MG63 (cell line): ENCODE measurements at regions not wholly inside any gene's neighbourhood (a gene's known extent, or its start where the extent isn't known, plus 50 kb on each side); places are given as distances from the start of the nearest gene placed in this dataset.

Source experiments
- DNase-seq: peaks from one replicate; pipeline ENCODE4 v3.0.0-alpha.2; 2020
- H3K27me3 ChIP-seq: fragments of 250-450 bp; sonication (Bioruptor Pico); 2 replicates; pipeline ENCODE4 v1.5.1; 2020; ENCODE audit warnings: mild to moderate bottlenecking, moderate library complexity
- H3K36me3 ChIP-seq: fragments of 250-450 bp; sonication (Bioruptor Pico); 2 replicates; pipeline ENCODE4 v1.5.1; 2020; ENCODE audit warnings: mild to moderate bottlenecking, moderate library complexity
- H3K4me3 ChIP-seq: fragments of 250-450 bp; sonication (Bioruptor Pico); 2 replicates; pipeline ENCODE4 v1.5.1; 2020; ENCODE audit warnings: mild to moderate bottlenecking, moderate library complexity
- H3K9me3 ChIP-seq: fragments of 250-450 bp; sonication (Bioruptor Pico); 2 replicates; pipeline ENCODE4 v1.5.1; 2020; ENCODE audit warnings: mild to moderate bottlenecking, moderate library complexity

- H3K4me3 ChIP-seq, result no peak overlapping the region
- H3K27me3 ChIP-seq, result no peaks in the 10 kb centered on the region
- H3K36me3 ChIP-seq, result no peaks in the 10 kb centered on the region
- no peak for DNase-seq
- H3K9me3 ChIP-seq, result no peaks in the 10 kb centered on the region
These were observed 694.6 kb downstream of the EPHA4 start for GRCh38 chr2:220877491-220877890.

DNA sequence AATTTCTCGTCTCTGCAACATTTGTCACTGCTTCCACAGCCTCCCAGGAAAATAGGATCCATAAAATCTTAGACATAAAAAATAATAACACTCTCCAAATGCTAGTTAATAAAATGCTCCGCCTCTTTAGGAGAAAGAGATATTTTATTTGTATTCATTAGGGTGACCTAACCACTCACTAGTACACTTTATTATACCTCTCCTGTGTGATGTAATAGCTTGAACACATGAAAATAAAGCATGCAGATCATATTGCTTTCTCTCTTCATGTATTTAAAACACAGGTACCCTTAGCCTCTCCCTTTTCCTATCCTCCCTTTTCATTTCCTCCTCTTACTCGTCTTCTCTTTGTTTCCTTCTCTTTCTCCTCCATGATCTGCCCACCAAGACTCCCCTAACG is 694.2 kb downstream of the EPHA4 start:
- Histone ChIP-seq H3K27me3 (no peaks in the 10 kb centered on the region), H3K4me3 (no peak overlapping the region), H3K36me3 (no peaks in the 10 kb centered on the region), H3K9me3 (no peaks in the 10 kb centered on the region)
- no peak for DNase-seq

DNA sequence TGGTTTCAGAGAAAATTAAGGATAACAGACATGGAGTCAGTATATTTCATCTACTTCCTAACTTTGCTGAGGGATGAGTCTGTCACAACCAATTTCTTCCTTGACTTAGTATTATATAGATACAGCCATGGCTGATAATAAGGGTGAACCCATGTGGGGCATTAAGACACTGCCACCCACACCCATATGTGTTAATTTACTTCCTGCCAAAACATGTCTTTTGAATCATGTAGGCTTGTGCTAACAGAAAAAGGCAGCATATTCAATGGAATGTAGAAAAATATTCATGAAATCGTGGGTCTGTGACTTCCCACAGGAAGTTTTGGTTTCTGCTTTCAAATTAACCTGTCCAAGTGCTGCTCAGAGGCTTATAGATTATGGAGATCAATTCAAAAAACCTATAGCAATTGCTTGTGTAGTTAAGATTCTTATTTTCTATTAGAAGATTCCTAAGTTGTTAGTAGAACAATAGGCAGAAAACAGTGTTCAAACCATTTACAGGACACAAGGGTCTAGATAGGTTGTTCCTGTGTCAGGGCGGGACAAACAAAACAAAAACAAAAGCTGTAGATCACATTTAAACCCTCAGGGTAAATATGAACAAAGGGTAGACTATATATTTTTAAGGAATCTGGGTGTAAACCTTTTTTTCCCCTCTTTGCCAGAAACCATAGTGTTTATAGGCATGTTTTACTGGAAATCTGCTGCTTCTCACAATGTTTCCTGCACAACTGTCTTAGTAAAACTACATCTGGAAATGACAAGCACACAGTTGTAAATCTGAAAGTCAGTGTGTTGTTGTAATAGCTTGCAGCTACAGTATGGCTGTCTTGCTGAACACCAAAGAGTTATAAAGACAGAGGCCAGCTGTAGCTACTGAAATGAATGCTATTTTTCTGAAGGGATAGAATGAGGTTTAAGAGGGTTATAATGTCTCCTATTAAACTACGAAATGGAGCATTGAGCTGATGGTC is 691.2 kb downstream of the EPHA4 start:
- Histone ChIP-seq H3K27me3 (no peaks in the 10 kb centered on the region), H3K4me3 (no peak overlapping the region), H3K9me3 (no peaks in the 10 kb centered on the region), H3K36me3 (no peaks in the 10 kb centered on the region)
- no peak for DNase-seq

DNA sequence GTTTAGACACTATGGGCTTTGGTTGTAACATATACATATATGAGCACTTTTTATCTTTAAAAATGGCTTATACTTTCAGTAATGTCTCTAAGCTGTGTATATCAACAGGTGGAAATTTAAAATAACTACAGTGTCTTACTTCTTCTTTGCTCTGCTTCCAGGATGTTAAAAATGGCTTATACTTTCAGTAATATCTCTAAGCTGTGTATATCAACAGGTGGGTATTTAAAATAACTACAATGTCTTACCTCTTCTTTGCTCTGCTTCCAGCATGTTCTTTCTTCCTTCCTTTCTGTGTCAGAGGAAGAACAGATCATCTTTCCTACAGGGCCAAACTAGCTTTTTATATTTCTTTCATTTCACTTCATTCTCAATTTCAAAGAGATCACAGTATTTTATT is 689.6 kb downstream of the EPHA4 start:
- no peak for DNase-seq
- Histone ChIP-seq H3K4me3 (no peak overlapping the region), H3K27me3 (no peaks in the 10 kb centered on the region), H3K36me3 (no peaks in the 10 kb centered on the region), H3K9me3 (no peaks in the 10 kb centered on the region; the same call in 1 of the 2 replicates)

- Histone ChIP-seq H3K27me3 (no peaks in the 10 kb centered on the region), H3K4me3 (no peak overlapping the region), H3K9me3 (peaks cover 2% of the 10 kb centered on the region; the same call in 1 of the 2 replicates), H3K36me3 (no peaks in the 10 kb centered on the region)
- DNase-seq, result no peak
These were observed 686.5 kb downstream of the EPHA4 start for GRCh38 chr2:220885593-220885992.

GRCh38 chr2:220887271-220887870 is 684.7 kb downstream of the EPHA4 start:
- Histone ChIP-seq H3K4me3 (no peak overlapping the region), H3K9me3 (peaks cover 2% of the 10 kb centered on the region; the same call in 1 of the 2 replicates), H3K36me3 (no peaks in the 10 kb centered on the region), H3K27me3 (no peaks in the 10 kb centered on the region)
- no peak for DNase-seq

GRCh38 chr2:220887876-220888275 is 684.2 kb downstream of the EPHA4 start:
- no peak for DNase-seq
- Histone ChIP-seq H3K9me3 (peaks cover 2% of the 10 kb centered on the region; the same call in 1 of the 2 replicates), H3K27me3 (no peaks in the 10 kb centered on the region), H3K36me3 (no peaks in the 10 kb centered on the region), H3K4me3 (no peak overlapping the region)

- Histone ChIP-seq H3K27me3 (no peaks in the 10 kb centered on the region), H3K9me3 (peaks cover 2% of the 10 kb centered on the region; the same call in 1 of the 2 replicates), H3K36me3 (no peaks in the 10 kb centered on the region), H3K4me3 (no peak overlapping the region)
- DNase-seq, result no peak
These were observed 681.2 kb downstream of the EPHA4 start for GRCh38 chr2:220890931-220891330.

GRCh38 chr2:220891405-220891804 is 680.7 kb downstream of the EPHA4 start:
- peaks cover 2% of the 10 kb centered on the region; the same call in 1 of the 2 replicates for H3K9me3 ChIP-seq
- H3K4me3 ChIP-seq, result no peak overlapping the region
- no peaks in the 10 kb centered on the region for H3K27me3 ChIP-seq
- DNase-seq, result peak; percentile 82
- H3K36me3 ChIP-seq, result no peaks in the 10 kb centered on the region

GRCh38 chr2:220892018-220892634 is 680.0 kb downstream of the EPHA4 start:
- 0 out of 2 replicates have a peak, but pooled peaks cover 2% of the 10 kb centered on the region for H3K9me3 ChIP-seq
- no peak overlapping the region for H3K4me3 ChIP-seq
- H3K27me3 ChIP-seq, result no peaks in the 10 kb centered on the region
- DNase-seq, result peak; percentile 62
- no peaks in the 10 kb centered on the region for H3K36me3 ChIP-seq

- H3K4me3 ChIP-seq, result no peak overlapping the region
- no peaks in the 10 kb centered on the region for H3K27me3 ChIP-seq
- no peak for DNase-seq
- H3K36me3 ChIP-seq, result no peaks in the 10 kb centered on the region
- 0 out of 2 replicates have a peak, but pooled peaks cover 2% of the 10 kb centered on the region for H3K9me3 ChIP-seq
These were observed 678.7 kb downstream of the EPHA4 start for GRCh38 chr2:220893411-220893810.

DNA sequence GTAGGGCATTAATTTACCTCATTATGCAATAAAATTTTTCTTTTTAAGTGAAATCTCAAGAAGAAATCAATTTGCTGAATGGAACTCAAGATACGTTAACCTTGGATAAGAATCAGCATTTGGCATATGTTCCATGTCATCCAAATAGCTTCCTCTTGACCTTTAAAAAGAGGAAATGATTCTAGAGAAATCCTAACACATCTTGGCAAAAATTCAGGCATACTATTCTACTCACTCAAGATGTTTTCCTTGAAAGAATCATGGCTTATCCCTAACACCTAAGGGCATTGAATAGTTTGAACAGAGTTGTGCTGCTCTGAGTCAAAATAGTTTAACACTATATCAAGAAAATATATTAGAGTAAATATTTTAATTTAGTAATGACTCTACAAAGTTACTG is 678.0 kb downstream of the EPHA4 start:
- DNase-seq, result no peak
- no peak overlapping the region for H3K4me3 ChIP-seq
- H3K36me3 ChIP-seq, result no peaks in the 10 kb centered on the region
- 0 out of 2 replicates have a peak, but pooled peaks cover 2% of the 10 kb centered on the region for H3K9me3 ChIP-seq
- no peaks in the 10 kb centered on the region for H3K27me3 ChIP-seq

DNA sequence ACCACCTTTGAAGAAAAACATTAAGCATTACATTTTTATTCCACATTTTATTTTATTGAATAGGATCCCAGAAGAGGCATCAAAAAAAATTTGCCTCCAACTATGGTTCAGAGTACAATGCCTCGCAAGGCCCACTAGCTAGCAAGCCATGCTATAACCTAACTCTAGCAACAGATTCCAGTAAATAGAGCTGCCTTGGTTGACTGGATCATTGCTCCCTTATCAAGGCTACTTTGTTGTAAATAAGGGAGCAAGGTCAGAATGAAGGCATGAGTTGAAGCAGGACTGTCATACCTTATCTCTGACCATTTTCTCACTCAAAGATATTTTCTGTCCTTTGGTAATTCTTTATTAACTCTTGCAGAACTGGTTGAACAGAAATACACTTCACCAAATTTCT is 672.6 kb downstream of the EPHA4 start:
- no peak for DNase-seq
- H3K36me3 ChIP-seq, result no peaks in the 10 kb centered on the region
- H3K9me3 ChIP-seq, result no peaks in the 10 kb centered on the region

DNA sequence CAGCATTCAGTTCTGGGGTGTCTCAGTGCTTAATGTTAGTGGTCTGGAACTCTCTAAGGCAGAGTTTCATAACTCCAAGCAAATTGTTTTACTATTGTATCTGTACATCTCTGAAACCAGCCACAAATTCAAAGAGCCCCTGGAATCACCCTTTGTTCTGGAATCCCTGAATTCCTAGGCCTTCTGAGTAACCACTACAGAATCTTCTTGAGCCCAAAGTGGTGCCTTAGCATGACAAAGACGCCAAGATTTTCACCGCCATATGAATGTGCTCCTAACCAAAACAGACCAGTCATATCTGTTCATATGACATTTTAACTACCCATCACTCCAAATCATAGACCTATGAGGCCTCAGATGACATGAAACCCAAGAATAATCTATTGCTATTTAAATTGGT is 668.1 kb downstream of the EPHA4 start:
- Histone ChIP-seq H3K4me3 (no peak overlapping the region), H3K9me3 (no peaks in the 10 kb centered on the region), H3K27me3 (no peaks in the 10 kb centered on the region), H3K36me3 (no peaks in the 10 kb centered on the region)
- no peak for DNase-seq

More for the DNA sequence above, 672.6 kb downstream of the EPHA4 start:
- no peak overlapping the region for H3K4me3 ChIP-seq
- H3K27me3 ChIP-seq, result no peaks in the 10 kb centered on the region

- H3K4me3 ChIP-seq, result no peak overlapping the region
- H3K27me3 ChIP-seq, result no peaks in the 10 kb centered on the region
- no peaks in the 10 kb centered on the region for H3K36me3 ChIP-seq
- H3K9me3 ChIP-seq, result no peaks in the 10 kb centered on the region
- DNase-seq, result no peak
These were observed 658.7 kb downstream of the EPHA4 start for GRCh38 chr2:220913384-220913783.

GRCh38 chr2:220915092-220915623 is 656.9 kb downstream of the EPHA4 start:
- H3K27me3 ChIP-seq, result no peaks in the 10 kb centered on the region
- no peak for DNase-seq
- no peak overlapping the region for H3K4me3 ChIP-seq
- no peaks in the 10 kb centered on the region for H3K9me3 ChIP-seq
- H3K36me3 ChIP-seq, result no peaks in the 10 kb centered on the region

GRCh38 chr2:220916931-220917330 is 655.2 kb downstream of the EPHA4 start:
- DNase-seq, result no peak
- no peaks in the 10 kb centered on the region for H3K9me3 ChIP-seq

More at GRCh38 chr2:220916931-220917330, 655.2 kb downstream of the EPHA4 start:
- Histone ChIP-seq H3K4me3 (no peak overlapping the region), H3K36me3 (no peaks in the 10 kb centered on the region), H3K27me3 (no peaks in the 10 kb centered on the region)
